H1 (cell line): ENCODE measurements at regions not wholly inside any gene's neighbourhood (a gene's known extent, or its start where the extent isn't known, plus 50 kb on each side); places are given as distances from the start of the nearest gene placed in this dataset.

ENCODE experiments used
- ASH2L ChIP-seq: fragments of 200-600, 300-600 bp; sonication (generic); IDR thresholded peaks from one replicate; pipeline ENCODE4 v1.7.1; 2017; ENCODE audit warnings: low read length
- CHD2 ChIP-seq: IDR thresholded peaks from 2 replicates; pipeline ENCODE4 v1.6.1; 2012; ENCODE audit warnings: low read length, improper control_type of control experiment
- JUND ChIP-seq: IDR thresholded peaks from 2 replicates; pipeline ENCODE4 v1.6.1; 2011; ENCODE audit warnings: mild to moderate bottlenecking, improper control_type of control experiment, low read length
- NANOG ChIP-seq: IDR thresholded peaks from 2 replicates; pipeline ENCODE4 v1.6.1; 2011; ENCODE audit warnings: low read length, low read depth, mild to moderate bottlenecking, inconsistent platforms; ENCODE audit not compliant: insufficient read depth, poor library complexity, severe bottlenecking
- SP4 ChIP-seq: IDR thresholded peaks from 2 replicates; pipeline ENCODE4 v1.6.1; 2012; ENCODE audit warnings: low read length, inconsistent platforms
- TF ChIP-seq, protein P1 (sequence below): IDR thresholded peaks from 2 replicates; pipeline ENCODE4 v1.6.1; 2011; ENCODE audit warnings: low read length, improper control_type of control experiment

GRCh38 chr10:90226517-90226916 lies 525.1 kb downstream of the KIF20B start (continued):
- no peak for TF ChIP-seq CHD2
- TF ChIP-seq, protein P1, sequence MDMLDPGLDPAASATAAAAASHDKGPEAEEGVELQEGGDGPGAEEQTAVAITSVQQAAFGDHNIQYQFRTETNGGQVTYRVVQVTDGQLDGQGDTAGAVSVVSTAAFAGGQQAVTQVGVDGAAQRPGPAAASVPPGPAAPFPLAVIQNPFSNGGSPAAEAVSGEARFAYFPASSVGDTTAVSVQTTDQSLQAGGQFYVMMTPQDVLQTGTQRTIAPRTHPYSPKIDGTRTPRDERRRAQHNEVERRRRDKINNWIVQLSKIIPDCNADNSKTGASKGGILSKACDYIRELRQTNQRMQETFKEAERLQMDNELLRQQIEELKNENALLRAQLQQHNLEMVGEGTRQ, result no peak
- TF ChIP-seq NANOG, result no peak
- TF ChIP-seq JUND, result no peak
- no peak for TF ChIP-seq ASH2L
- TF ChIP-seq SP4, result no peak
- TF ChIP-seq, all 59 proteins: peak for 0
